AG10803 (cell line): ENCODE measurements at regions not wholly inside any gene's neighbourhood (a gene's known extent, or its start where the extent isn't known, plus 50 kb on each side); places are given as distances from the start of the nearest gene placed in this dataset.
A peak's percentile ranks its signal among the peaks of the same experiment; 100 is the strongest.
"Not testable (repeated sequence)": the region's sequence is repeated elsewhere in the genome, so short reads cannot be mapped to it uniquely, and the experiment has no call there.

Source experiments
- DNase-seq: peaks from one replicate; pipeline ENCODE4 v3.0.0; 2010; ENCODE audit warnings: low read depth
- H3K4me3 ChIP-seq: 2 replicates; pipeline ENCODE4 v1.5.1; 2011; ENCODE audit warnings: mild to moderate bottlenecking, low read length, control low read depth
- TF ChIP-seq, protein P1 (sequence below): conservative IDR thresholded peaks from 2 replicates; pipeline ENCODE4 v1.5.1; 2011; ENCODE audit warnings: mild to moderate bottlenecking, low read length, control low read depth, inconsistent platforms

DNA sequence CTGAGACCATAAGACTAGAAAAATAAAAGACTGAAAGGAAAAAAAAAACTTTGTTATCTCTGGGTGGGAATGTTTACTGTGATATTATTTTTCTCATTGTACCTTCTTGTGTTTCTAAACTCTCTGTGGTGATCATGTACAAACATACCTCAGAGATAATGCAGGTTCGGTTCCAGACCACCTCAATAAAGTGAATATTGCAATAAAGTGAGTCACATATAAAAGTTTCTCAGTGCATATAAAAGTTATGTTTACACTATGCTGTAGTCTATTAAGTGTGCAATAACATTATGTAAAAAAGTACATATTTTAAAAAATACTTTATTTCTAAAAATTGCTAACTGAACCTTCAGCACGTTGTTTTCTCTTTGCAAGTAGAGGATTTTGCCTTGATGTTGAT, 137.5 kb downstream of the CENPF start:
- TF ChIP-seq, protein P1, sequence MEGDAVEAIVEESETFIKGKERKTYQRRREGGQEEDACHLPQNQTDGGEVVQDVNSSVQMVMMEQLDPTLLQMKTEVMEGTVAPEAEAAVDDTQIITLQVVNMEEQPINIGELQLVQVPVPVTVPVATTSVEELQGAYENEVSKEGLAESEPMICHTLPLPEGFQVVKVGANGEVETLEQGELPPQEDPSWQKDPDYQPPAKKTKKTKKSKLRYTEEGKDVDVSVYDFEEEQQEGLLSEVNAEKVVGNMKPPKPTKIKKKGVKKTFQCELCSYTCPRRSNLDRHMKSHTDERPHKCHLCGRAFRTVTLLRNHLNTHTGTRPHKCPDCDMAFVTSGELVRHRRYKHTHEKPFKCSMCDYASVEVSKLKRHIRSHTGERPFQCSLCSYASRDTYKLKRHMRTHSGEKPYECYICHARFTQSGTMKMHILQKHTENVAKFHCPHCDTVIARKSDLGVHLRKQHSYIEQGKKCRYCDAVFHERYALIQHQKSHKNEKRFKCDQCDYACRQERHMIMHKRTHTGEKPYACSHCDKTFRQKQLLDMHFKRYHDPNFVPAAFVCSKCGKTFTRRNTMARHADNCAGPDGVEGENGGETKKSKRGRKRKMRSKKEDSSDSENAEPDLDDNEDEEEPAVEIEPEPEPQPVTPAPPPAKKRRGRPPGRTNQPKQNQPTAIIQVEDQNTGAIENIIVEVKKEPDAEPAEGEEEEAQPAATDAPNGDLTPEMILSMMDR: no peak
- no peak overlapping the region for H3K4me3 ChIP-seq
- DNase-seq: no peak

DNA sequence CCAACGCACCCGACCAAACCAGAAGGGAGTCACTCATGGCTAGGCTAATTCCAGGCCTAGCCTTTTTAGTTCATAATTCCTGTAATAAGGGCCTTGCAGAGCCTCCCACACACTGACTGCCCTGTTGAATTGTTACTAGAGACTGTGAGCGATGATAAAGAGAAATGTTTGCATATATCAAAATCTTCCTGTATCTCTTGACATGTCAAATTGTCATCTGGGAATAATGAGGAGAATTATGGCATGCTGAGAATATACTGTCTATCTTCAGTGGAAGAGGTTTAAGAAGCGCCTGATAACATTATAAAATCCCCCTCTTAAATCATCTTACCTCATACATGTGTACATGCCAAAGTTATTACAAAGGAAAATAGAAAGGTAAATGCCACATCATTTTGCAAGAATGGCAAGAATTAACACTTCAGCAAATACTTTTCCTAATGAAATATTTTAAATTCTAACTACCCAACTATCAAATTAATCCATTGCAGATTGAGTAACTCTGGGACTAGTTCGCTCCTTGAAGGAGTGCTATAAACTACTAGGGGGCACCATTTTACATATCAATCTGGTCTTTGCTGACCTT, 144.1 kb downstream of the CENPF start:
- DNase-seq: peak; percentile 19
- H3K4me3 ChIP-seq: no peak overlapping the region
- TF ChIP-seq, protein P1: no peak

DNA sequence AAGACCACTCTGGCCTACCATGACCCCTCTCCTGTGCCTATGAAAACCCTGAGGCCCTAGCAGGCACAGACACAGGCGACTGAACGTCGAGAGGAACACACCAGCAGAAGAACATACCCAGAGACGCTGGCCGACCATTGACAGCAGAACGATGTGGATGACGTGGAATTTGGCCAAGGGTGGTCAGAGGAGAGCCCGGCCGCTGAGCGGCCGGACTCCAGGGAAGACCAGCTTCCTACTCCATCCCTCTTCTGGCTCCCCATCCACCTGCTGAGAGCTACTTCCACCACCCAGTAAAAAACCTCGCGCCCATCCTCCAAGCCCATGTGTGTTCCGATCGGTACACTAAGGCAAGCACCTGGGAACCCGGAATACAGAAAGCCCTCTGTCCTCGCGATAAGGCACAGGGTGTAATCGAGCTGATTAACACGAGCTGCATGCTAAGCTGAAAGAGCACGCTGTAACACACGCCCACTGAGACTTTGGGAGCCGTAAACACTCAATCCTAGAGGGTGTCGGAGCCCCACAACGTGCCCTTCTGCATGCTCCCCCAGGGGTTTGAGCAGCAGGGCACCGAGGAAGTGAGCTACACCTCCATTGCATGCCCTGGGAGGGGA, 150.3 kb downstream of the CENPF start:
- no peak for DNase-seq
- TF ChIP-seq, protein P1: no peak
- H3K4me3 ChIP-seq: no peak overlapping the region

DNA sequence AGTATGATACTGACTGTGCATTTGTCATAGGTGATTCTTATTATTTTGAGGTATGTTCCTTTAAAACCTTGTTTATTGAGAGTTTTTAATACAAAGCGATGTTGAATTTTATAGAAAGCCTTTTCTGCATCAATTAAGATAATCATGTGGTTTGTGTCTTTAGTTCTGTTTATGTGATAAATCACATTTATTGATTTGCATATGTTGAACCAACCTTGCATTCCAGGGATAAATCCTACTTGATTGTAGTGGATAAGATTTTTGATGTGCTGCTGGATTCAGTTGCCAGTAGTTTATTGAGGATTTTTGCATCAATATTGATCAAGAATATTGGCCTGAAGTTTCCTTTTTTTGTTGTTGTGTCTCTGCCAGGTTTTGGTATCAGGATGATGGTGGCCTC, 158.0 kb downstream of the CENPF start:
- TF ChIP-seq, protein P1: no peak
- DNase-seq: no peak
- H3K4me3 ChIP-seq: no peak overlapping the region

DNA sequence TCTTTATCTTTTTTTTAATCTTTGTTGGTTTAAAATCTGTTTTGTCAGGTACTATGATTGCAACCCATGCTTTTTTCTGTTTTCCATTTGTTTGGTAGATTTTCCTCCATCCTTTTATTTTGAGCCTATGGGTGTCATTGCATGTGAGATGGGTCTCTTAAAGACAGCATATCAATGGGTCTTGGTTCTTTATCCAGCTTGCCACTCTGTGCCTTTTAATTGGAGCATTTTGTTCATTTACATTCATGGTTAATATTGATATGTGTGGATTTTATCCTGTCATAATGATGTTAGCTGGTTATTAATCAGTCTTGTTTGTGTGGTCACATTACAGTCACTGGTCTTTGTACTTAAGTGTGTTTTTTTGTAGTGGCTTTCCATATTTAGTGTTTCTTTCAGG, 159.9 kb downstream of the CENPF start:
- no peak overlapping the region for H3K4me3 ChIP-seq
- TF ChIP-seq, protein P1: no peak
- no peak for DNase-seq

DNA sequence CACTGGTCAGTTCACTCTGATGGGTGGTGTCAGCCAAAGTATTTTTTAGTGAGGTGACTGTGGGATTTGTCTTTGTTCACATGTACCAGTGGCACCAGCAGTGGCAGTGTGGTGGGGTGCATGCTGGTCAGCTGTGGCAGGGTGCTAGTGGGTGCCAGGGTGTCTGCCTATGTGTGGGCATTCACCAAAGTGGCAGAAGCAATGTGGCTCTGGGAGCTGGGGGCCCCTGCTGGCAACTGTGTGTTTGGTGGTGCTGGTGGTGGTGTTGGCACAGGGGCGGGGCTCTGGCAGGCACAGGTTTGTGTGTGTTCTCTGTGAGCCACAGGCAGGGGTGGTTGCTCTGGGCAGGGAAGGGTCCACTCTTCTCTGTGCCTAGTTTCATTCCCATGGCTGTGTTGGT, 161.5 kb downstream of the CENPF start:
- no peak overlapping the region for H3K4me3 ChIP-seq
- no peak for DNase-seq
- TF ChIP-seq, protein P1: no peak

DNA sequence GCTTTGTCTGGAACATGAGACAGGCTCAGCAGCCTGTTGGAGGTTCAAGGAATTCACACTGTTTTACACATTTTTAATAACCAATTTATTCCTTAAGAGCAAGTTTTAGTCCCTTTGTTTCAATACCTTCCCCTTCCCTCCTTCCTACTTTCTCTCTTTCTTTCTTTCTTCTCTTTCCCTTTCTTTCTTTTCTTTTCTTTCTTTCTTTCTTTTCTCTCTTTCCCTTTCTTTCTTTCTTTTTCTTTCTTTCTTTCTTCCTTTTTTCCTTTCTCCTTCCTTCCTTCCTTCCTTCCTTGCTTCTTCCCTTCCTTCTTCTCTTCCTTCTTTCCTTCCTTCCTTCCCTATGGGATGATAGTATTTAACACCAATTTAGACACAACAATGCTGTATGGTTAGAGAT, 164.2 kb downstream of the CENPF start:
- DNase-seq: no peak
- TF ChIP-seq, protein P1: no peak
- H3K4me3 ChIP-seq: no peak overlapping the region

DNA sequence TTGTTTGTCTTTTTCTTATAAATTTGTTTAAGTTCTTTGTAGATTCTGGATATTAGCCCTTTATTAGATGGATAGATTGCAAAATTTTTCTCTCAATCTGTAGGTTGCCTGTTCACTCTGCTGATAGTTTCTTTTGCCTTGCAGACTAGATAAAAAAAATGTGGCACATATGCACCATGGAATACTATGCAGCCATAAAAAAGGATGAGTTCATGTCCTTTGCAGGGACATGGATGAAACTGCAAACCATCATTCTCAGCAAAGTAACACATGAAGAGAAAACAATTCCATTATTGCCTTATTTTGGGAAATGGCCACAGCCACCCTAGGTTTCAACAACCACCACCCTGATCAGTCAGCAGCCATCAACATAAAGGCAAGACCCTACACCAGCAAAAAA, 166.7 kb downstream of the CENPF start:
- not testable (repeated sequence) for DNase-seq, H3K4me3 ChIP-seq
